Sigmoid colon (tissue), 4 donors: ENCODE measurements at regions not wholly inside any gene's neighbourhood (a gene's known extent, or its start where the extent isn't known, plus 50 kb on each side); places are given as distances from the start of the nearest gene placed in this dataset.

Experiments used
- EP300 ChIP-seq, 4 donors: sonication (generic); formaldehyde crosslinking; IDR thresholded peaks; one replicate each; pipeline ENCODE4 v1.6.1; 2017; ENCODE audit warnings: antibody characterized with exemption in 4 of 4
- POLR2A ChIP-seq, 2 donors: fragments of 450-650 bp; IDR thresholded peaks; one replicate each; pipeline ENCODE4 v1.6.1; 2016; ENCODE audit warnings: antibody characterized with exemption in 2 of 2, mild to moderate bottlenecking in 2 of 2, moderate library complexity in 2 of 2
- POLR2AphosphoS5 ChIP-seq, 4 donors: sonication (generic); formaldehyde crosslinking; IDR thresholded peaks; one replicate each; pipeline ENCODE4 v1.6.1; 2017; ENCODE audit warnings: antibody characterized with exemption in 4 of 4
- TF ChIP-seq, protein P1 (sequence below), 4 experiments: fragments of 450-650 bp in 3 of 4; fragments of 200-600 bp in 1 of 4; IDR thresholded peaks; one replicate each; pipeline ENCODE4 v1.5.1; 2016 to 2019; ENCODE audit warnings: antibody characterized with exemption in 4 of 4, mild to moderate bottlenecking in 3 of 4, moderate library complexity in 2 of 4

GRCh38 chr10:60627778-60628748, 150.2 kb upstream of the CDK1 start:
- TF ChIP-seq, protein P1, sequence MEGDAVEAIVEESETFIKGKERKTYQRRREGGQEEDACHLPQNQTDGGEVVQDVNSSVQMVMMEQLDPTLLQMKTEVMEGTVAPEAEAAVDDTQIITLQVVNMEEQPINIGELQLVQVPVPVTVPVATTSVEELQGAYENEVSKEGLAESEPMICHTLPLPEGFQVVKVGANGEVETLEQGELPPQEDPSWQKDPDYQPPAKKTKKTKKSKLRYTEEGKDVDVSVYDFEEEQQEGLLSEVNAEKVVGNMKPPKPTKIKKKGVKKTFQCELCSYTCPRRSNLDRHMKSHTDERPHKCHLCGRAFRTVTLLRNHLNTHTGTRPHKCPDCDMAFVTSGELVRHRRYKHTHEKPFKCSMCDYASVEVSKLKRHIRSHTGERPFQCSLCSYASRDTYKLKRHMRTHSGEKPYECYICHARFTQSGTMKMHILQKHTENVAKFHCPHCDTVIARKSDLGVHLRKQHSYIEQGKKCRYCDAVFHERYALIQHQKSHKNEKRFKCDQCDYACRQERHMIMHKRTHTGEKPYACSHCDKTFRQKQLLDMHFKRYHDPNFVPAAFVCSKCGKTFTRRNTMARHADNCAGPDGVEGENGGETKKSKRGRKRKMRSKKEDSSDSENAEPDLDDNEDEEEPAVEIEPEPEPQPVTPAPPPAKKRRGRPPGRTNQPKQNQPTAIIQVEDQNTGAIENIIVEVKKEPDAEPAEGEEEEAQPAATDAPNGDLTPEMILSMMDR (IDR thresholded peaks at IDR 0.05) = no peak
- TF ChIP-seq POLR2A (IDR thresholded peaks at IDR 0.05) (no peak), POLR2AphosphoS5 (IDR thresholded peaks at IDR 0.05) (no peak), EP300 (IDR thresholded peaks at IDR 0.05) (no peak)
